Left forelimb (tissue), 1 donor: ENCODE measurements at regions not wholly inside any gene's neighbourhood (a gene's known extent, or its start where the extent isn't known, plus 50 kb on each side); places are given as distances from the start of the nearest gene placed in this dataset.

Experiments used
- DNase-seq: peaks from one replicate; pipeline ENCODE4 v3.0.0-alpha.2; 2018; ENCODE audit warnings: low spot score

DNA sequence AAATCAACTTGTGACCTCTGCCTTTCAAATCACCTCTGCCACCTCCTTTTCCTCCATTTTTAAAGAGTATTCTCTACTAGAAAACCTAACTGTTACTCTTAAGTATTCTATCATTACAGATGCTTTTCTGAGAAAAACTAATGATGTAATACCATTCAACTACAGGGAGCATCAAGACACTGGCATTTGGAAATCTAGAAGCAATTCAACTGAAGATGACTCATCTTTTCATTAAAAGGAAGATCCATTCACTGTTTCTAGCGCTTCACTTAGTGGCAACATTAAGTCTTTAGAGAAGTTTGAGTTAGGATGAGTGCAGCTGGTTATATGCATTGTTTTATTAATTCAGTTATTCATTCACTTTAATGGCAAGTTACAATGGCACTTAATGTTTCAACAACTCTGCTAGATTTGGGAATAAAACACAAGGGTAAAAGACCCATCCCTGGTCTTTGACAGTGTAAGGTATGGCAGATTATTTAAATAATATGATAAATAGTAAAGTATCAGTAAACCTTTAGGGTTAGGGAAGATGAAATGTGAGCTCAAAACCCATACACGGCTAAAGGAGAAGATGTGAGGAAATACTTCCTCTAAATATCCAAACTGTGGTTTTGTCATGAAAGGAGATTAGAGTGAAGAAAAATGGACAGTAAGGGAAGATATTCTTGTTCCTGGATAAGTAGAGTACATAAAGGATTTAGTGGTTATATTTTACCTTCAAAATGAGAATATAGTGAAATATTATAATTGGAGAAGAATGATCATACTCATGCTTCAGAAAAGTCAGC, 61.7 kb downstream of the KCNJ2 start:
- DNase-seq: no peak

- DNase-seq: no peak
Observed at GRCh38 chr17:70232466-70232865, 63.1 kb downstream of the KCNJ2 start.

DNA sequence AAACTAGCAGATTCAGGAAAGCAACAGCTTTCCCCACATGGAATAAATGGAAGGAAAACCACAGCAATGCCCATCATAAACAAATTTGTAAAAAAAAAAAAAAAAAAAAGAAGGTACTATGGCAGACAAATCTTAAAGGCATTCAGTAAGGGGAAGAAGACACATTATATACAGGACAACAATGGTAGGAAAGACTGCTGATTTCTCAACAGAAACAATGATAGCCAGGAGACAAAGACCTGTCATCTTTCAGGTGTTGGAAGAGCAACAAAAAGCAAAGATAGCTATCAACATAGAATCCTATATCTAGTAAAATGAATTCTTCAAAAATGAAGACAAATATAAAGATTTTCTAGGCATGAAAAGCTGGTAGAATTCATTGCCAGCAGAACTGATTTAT, 65.9 kb downstream of the KCNJ2 start:
- no peak for DNase-seq

- no peak for DNase-seq
Observed at GRCh38 chr17:70238228-70238627, 68.9 kb downstream of the KCNJ2 start.

GRCh38 chr17:70238646-70239045, 69.3 kb downstream of the KCNJ2 start:
- no peak for DNase-seq

GRCh38 chr17:70239391-70239826, 70.1 kb downstream of the KCNJ2 start:
- DNase-seq: no peak

GRCh38 chr17:70241071-70241470, 71.7 kb downstream of the KCNJ2 start:
- no peak for DNase-seq

GRCh38 chr17:70242781-70243437, 73.6 kb downstream of the KCNJ2 start:
- no peak for DNase-seq

DNA sequence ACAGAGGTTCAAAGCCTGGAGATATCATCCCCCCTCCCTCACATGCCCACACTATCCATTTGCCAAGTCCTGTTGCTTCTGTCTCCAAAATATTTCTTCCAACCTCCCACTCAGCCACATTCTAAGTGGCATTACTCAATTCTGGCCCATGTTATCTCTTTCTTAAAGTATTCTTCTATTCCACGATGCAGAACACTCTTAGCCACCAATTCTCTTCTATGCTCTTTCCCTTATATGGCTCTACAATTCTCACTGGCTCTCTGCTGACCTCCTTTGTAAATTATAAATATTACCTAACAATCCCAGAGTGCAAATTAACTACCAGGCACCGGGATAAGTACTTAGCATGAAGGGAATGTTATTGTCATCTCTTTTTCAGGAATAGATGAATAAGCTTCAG, 82.4 kb downstream of the KCNJ2 start:
- no peak for DNase-seq

GRCh38 chr17:70254735-70255460, 85.6 kb downstream of the KCNJ2 start:
- DNase-seq: no peak

GRCh38 chr17:70256751-70257150, 87.4 kb downstream of the KCNJ2 start:
- DNase-seq: no peak

GRCh38 chr17:70258465-70258864, 89.1 kb downstream of the KCNJ2 start:
- no peak for DNase-seq

- DNase-seq: no peak
Observed at GRCh38 chr17:70259400-70259799, 90.1 kb downstream of the KCNJ2 start.

- no peak for DNase-seq
Observed at GRCh38 chr17:70261170-70261569, 91.8 kb downstream of the KCNJ2 start.

DNA sequence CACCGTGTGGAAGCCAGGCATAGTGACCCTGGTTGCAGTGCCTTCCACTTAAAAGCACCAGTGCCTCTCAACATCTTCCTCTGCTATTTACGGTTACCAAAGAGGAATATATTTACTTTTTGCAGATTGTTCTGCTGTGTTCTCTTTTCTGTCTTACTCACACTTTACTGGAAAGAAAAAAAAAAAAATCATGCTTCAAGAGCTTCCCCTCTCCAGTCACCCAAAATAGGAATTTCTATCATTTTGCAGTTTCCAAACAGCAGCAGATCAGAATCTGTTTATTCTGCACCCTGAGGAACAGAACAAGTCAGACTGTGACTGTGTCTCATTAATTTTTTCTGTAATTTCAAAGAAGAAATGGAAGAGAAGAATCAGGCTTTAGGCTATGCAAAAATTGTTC, 96.1 kb downstream of the KCNJ2 start:
- DNase-seq: no peak

GRCh38 chr17:70266394-70266793, 97.1 kb downstream of the KCNJ2 start:
- no peak for DNase-seq

- DNase-seq: no peak
Observed at GRCh38 chr17:70268383-70268782, 99.1 kb downstream of the KCNJ2 start.

DNA sequence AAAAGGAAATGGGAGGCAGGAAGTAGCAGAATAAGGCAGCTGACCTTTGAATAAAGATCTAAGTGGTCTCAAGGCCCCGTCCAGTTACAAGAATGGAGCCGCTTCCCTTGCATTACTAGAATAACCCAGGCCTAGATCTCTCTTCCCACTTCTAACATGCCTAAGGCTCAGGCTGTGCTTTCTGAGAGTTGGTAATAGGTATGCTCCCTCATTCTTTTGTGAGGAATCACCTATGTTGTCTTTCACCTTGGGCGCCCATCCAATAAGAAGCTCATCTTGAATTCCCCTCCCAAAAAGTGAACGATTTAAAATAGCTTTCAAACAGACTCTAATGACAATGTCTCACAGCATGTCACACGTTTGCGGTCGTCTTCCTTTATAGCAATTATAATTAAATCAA, 101.2 kb downstream of the KCNJ2 start:
- no peak for DNase-seq

DNA sequence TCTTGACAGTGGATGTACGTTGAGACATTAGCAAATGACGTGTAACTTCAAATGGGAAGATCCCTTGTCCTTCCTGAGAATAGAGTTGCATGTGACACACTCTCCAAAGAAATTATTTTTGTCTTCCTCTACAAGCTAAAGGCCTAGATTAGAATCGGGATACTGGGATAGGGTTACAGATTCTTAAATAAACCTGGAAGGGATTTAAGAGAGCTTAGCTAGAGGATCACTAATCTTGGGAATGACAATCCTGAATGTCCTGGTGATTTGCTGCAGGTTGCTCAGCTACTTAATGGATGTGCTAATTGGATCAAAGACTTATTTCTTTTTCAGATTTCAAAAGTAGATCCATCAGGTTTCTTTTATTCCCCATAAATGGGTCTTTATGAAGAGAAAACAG, 101.9 kb downstream of the KCNJ2 start:
- no peak for DNase-seq

DNA sequence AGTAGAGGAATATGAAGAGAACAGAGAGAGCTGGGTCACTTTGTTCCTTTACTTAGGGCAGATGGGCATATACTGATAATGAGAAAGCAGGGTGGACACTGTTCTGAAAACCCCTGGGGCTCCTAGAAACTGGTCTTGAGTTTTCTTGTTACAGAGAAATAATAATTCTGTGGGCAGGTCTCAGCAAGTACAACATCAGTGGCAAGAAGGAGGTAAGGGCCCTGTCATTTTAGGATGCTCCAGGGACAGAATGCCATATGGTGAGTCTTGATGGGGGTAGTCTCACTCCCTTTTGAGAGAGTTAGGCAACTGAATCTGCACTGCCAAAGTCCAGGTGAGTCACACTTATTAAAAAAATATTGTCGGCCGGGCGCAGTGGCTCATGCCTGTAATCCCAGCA, 102.3 kb downstream of the KCNJ2 start:
- DNase-seq: no peak

DNA sequence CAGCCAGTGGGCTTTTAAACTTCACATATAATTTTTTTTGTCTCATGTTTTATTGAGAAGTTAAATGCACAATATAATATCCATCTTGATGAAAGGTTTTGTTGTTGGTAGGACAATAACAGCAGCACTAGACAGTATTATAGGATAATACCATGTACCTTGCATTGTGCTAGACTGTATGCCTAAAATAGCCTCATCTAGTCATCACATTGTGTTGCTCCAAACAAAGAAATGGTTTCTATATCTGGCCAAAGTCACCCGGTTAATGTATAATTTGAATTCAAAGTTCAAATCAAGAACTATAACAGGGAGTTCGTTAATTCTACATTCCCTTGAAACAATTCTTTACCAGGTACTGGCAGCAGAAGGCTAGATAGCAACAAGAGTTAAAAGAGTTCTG, 104.9 kb downstream of the KCNJ2 start:
- no peak for DNase-seq

DNA sequence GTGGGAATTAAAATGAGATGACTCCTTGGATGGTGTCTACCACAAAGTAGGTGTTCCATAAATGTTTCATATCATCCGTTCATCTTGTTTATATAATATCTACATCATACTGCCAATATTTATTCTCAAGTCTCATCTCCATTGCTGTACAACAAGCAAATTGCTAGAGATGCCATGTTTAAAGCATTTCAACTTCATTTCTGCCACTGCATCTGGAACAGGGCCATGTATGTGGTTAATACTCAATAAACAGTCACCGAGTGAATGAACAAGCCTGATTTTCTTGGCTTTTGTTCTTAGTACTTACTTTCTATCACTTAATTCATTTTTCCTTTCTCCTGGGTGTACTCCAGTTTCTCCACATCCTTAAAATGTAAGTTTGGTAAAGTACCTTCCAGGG, 107.6 kb downstream of the KCNJ2 start:
- no peak for DNase-seq

DNA sequence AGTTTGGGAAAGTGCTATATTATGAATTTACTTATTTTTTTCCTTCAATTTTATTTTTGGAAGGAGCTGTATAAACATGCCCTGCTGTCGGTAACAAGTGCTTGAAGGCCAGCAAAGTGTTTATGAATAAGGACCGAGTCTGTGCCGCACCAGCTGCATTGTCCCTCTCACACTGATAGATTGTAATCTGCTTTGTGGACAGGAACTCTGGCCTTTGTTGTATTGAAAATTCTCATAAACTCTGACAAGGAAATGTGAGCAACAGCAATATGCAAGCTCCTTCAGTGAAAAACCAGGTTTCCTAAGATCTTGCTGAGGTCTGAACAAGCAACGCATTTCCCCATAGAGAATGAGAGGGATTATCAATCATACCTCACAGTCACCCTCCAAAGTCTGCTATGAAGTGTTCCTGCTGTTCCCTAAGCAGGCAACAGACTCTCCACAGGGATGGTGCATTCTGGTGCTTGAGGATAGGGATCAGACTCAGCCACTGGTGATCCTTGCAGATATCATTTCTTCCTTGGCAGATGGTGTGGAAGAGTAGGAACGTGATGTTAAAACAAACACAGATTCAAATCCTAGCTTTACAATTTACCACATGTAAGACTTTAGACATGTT, 109.6 kb downstream of the KCNJ2 start:
- no peak for DNase-seq
